Stimulated activated CD4-positive, alpha-beta T cell treated with anti-CD3 and anti-CD28 coated beads, TNF-alpha, amount 100 ng/mL, for 48 hours (primary cell): ENCODE measurements at regions not wholly inside any gene's neighbourhood (a gene's known extent, or its start where the extent isn't known, plus 50 kb on each side); places are given as distances from the start of the nearest gene placed in this dataset.

ENCODE experiments used
- DNase-seq, 3 donors: peaks; one replicate each; pipeline ENCODE4 v3.0.0-alpha.2; 2020; ENCODE audit warnings: low read depth in 3 of 3

DNA sequence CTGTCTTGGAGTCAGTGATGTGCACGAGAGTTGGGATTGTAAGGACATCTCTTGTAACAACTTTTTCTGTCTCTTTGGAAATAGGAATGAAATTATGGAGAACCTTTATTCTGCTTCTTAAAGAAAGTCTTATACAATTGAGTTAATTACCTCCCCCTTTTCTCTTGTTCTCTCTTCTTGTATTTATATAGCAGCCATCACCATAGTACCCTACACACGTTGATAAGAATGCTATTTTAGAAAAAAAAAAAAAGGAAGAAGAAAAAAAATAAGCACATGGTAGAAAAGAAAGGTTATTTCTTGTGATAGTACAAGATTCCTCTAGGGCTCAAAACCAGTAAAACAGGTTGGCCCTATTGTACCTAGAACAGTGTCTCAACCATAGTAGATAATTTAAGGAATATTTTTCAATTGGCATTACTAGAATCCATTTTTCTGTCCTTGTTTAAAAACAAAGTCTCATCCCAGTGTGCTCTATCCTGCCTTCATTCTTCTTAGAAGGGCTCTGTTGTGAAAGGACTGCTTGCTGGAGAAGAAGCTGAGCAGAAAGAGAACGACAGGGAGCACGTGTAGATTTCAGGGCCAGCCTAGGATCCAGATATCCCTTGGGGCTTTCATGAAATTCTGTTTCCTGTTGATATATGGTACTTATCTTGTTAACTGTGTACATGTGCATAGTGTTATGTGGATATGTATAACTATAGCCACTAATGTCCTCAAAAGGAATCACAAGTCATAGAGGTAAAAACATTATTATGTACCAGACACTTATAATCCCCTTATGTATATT, 392.3 kb upstream of the MEF2C start:
- DNase-seq = no peak

DNA sequence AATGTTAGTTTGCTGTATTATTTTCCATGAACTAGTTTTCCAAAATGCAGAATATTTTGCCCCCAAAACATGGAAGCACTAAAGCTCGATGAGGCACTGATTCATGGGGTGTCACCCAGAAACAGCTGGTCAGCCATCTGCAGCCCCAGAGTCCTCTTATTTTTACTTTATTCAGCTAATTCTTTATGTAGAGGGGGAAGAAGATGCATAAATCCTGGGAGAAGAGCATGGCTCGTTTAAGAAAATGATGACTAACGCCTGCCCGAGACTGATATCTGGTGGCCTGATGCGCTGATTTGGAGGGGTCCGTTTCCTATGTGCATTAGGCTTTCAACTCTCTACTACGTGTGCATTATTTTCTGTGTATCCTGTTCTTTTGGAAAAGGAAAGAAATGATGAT, 390.3 kb upstream of the MEF2C start:
- no peak for DNase-seq

DNA sequence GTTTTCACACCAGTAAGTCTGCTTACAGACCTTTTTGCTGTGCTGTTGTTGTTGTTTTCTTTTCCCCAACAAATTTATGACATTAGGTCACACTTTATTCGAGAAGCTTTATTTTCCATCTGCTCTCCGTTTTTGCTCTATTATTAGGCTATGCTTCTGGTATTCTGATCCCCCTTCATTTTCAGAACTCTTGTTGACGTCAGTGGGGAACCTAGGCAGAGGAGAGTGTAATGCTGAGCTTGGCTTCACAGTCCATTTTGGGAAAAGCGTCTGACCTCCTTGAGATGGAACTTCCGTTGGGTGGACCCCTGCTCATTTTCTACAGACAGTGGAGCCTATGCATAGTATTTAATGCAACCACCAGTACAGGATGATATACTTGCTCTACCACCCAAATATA, 387.9 kb upstream of the MEF2C start:
- DNase-seq = no peak

DNA sequence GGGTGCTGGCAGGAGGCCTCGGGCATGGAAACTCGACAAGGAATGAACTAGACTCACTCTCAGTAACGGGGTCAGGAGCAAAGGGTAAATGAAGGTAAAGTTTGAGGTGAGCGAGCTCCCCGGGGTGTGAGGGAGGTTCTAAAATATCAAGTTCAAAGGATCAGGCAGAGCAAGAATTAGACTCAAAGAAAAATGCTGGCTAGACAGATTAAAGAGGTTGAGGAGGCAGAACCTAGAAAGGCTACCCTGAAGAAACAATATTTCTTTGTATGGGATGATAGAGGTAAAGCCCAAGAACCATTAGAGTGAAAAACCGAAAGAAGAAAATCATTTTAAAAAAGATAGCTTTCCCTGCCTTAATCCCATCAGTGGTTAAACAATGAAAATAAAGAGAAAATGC, 386.7 kb upstream of the MEF2C start:
- DNase-seq = no peak

DNA sequence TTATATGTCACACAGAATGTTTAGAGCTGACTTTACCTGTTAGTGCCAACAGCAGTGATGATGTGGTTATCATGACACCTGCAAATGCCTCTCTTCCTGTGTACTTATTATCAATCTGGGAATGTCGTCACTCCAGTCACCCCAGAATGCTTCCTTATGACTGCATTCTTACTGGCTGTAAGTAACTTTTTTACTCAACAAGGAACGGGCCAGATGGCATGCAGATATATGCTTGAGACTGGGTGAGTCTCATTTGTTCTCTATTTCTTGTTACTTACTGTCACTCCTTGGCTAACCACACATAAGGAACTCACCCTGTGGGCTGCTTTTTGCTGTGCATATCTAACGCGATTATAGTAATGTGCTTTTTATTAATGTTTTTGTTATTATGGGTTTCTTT, 385.5 kb upstream of the MEF2C start:
- DNase-seq = no peak

DNA sequence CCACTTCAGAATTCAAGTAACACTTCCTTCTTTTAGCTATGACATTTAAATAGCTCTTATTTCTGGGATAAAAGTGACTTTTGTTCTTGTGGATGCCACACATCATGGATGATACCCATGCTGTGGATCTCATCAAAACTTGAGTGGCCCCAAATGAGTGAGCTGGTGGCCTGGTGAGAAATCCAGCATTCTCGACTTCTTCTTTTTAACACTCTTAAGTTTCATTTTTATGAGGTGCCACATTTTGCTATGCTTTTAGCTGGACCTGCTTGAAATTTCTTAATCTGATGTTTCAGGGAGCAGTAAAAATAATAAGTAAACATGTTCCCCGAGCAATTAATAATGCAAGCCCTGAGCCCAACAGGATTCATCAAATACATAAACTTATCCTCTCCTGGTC, 384.8 kb upstream of the MEF2C start:
- no peak for DNase-seq

DNA sequence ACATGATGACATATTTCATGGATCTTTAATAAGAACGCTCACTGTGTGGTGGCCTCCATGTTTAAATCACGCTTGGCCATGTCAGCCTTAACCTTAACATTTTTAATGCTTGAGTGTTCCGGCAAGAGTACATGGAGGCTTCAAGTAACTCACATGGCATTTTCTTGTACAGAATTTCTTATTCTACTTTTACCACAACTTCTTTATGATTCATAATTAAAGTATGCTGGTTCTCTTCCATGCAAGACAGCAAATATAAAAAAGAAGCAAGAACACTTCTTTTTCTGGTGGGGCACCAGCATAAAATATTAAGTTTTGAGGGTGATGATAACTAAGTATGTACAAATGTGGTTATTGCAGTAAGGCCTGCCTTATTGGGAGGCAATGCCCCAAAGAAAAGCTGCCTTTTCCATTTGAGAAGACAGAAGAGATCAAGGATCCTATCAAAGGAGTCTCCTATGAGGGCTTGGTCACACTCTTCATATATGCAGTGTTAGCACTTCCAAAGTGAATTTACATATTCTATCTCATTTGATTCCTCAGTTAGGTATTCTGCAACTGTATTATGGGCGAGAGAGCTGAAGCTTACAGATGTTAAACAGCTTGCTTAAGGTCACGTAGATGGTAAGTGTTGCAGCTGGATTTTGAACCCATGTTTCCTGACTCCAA, 382.7 kb upstream of the MEF2C start:
- no peak for DNase-seq

DNA sequence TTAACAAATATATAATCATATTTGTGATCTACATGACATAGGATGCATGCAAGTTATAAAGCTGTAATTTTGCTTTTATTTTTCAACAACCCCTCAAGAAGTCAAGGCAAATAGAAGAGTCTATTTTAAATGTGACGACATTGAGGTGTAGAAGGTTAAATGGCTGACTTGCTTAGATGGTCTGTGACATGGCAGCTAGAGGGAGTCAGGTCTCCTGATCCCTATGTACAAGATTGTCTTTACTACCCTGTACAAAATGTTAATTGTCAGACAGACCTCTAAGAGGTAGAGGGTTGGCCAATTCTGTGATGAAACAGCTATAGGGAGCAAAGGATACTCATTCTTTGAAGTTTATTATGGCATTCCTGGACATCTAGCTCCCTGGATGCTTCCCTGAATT, 380.9 kb upstream of the MEF2C start:
- DNase-seq = no peak

DNA sequence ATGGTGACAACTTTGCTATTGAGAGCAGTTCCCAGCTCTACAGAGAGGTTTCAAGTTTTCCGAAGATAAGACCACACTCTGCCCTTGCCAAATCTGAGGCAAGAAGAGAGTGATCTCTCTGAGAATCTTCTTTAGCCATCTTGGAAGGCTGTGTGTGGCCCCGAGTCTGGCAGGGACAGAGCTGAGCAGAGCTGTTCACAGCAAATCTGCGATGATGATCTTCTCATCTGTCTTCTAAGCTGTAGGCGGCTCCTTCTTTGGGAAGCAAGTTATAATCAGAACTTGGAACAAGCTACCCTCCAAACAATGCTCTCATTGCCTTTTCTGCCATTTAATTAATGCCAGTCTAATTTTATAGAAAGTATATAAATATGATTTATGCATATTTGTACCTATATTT, 379.0 kb upstream of the MEF2C start:
- no peak for DNase-seq

DNA sequence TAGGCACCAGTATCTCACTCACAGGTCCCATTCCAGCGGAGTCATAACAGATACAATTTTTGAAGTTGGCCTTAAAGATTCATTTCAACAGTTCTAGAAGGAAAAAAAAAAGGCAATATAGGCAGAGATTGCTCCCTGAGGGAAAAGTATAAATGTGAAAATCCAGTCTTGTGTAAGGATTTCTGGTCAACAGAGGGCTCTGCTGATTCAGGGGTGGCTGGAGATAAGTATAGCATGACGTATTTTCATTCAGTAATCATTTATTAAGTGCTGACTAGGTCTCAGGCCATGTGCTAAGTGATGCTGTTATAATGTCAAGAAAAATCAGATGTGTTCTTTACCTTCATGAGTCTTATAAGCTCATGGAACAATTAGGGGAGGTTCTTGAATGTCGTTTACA, 377.3 kb upstream of the MEF2C start:
- DNase-seq = no peak

DNA sequence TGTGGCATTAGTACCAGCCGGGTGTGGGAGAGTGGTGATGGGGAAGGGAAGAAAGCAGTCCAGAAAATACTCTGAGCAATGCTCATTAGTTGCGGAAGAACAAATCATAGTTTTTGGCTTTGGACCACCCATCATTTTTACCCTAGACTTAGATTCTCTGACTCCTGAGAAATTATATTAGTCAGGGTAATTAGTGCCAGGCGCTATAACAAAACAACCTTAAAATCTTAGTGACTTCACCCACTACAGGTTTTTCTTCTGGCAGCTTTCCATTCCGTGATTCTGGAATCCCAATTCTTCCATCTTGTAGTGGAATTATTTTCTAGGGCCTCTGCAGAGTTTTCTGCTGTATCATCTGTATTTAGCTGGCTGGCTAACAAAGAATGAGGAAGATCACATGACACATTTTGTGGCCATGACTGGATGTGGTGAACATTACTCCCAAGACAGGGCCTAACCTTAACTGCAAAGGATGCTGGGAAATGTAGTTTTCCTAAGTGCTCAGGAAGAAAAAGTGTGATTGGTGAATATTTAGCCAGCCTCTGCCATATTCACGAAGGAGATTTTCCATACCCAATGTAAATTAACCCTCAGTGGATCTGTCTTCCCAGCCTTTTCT, 373.0 kb upstream of the MEF2C start:
- DNase-seq = no peak

DNA sequence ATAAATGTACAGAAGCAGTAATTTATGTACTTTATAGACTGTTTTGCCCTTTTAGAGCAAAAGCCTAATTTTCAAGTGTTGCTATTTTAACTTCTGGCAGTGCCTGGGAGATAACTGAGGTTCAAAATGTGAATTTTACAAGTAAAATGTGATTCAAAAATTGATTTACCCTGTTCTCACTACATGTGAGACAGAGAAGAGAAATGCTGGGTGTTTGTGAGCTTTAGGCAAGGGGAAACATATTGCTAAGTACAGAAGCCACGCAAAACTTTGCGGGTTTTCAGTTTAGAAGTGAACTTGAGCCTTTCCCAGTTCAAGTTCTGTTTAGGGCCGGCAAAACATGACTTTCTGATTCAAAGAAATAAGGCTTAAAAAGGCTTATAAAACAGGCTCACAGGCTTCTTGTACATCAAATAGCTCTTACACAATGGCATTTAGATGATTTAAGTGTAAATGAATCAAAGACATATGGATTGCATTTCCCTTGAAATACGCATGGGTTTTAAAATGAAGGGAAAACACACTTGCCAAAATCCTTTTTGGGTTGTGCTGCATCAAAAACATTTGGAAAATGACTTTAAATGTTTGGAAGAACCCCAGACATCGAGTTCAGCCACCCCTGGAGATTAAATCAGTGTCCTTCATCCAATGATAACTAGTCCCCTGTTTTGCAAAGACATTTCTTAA, 370.8 kb upstream of the MEF2C start:
- DNase-seq = no peak

DNA sequence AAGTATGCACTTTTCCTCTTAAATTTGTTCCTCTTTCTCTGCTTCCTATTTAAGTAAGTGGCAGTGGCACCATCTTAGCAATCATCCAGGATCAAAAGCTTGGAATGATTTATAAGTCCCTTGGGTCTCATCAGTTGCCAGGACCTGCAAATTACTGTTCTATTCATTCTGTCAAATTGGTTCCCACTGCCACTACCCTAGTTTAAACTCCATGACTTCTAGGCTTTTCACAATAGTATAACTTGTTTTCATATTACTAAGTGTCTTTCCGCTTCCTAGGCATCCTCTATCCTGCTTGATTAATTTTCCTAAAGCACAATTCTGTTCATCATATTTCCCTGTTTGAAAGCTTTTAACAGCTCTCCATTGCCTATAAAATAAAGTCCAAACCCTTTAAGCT, 363.9 kb upstream of the MEF2C start:
- DNase-seq = no peak

DNA sequence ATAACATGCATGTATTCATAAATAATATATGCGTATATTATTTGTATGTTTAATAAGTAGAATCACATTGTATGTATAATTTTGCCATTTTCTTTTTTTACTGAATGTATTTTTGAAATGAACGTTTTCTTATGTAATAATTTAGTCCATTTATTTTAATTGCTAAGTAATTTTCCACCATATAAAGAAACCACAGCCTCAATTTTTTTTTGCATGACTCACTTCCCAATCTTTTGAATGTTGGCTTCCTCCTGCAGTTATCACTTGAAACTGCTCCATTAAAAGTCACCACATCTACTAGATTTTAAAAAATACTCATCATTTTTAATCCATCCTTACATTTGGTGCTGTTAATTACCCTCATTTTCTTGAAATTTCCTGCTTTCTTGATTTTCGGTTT, 363.3 kb upstream of the MEF2C start:
- DNase-seq = no peak

DNA sequence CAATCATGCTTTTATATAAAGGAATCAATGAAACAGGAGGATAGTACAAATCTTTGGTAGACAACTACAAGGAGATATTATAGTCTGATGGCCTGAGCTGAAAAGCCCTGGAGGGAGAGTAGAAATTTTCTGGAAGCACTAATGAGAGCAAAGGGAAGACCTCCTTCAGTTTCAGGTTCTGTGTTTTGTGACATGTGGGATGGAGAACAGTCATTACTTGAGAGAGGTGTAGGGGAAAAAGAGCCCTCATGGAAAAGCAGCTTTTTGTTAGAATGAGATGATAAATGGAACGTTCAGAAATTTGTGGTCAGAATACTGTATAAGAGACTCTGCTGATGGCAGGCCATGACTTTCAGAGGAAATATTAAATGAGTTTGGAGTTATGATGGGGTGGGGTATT, 360.6 kb upstream of the MEF2C start:
- DNase-seq = no peak

DNA sequence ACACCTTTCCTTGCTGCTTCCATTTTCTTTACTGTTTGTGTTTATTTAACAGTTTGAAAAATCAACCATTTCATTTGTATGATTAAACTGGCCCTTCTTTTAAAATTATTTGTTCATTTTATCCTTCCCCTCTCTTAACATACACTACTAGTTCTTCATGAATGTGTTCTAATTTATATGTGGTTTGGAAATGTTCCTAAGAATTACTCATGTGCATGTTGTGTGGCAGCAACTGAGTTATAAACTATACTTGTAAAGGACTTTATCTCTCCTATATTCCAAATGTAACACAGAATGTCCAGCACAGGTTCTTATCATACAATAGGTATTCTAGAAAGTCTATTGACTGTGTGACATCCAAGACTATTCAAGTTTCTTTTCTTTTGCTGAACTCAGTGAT, 358.2 kb upstream of the MEF2C start:
- no peak for DNase-seq

DNA sequence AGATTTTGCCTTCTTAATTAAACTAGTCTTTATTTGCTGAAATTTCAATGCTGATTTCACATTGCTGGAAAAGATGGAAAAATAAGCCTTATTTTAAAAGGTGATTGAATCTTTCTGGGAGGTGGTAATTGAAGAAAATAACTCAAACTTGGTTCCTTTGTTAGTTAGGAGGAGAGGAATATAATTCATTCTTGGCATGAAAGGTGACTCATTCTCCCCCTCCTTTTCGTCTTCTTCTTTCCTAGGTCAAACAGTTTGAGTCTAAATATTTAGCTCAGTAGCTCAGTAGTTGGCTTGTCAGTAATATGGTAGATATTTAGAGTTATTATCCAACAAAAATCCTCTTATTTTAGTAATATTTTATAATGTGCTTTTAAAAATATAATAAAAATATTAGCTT, 353.9 kb upstream of the MEF2C start:
- no peak for DNase-seq

DNA sequence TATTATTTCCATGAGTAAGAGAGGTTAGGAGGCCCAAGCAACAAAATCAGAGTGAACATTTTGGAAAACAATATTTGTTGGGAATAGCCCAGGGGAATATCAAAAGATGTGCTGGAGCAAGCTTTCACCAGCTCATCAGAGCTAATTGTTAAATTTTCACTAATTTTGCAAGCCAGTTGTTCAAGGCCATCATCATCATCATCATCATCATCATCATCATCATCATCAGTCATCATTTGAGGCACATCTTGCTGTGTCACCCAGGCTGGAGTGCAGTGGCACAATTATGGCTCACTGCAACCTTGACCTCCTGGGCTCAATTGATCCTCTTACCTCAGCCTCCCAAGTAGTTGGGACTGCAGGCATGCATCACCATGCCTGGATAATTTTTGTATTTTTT, 350.5 kb upstream of the MEF2C start:
- no peak for DNase-seq

DNA sequence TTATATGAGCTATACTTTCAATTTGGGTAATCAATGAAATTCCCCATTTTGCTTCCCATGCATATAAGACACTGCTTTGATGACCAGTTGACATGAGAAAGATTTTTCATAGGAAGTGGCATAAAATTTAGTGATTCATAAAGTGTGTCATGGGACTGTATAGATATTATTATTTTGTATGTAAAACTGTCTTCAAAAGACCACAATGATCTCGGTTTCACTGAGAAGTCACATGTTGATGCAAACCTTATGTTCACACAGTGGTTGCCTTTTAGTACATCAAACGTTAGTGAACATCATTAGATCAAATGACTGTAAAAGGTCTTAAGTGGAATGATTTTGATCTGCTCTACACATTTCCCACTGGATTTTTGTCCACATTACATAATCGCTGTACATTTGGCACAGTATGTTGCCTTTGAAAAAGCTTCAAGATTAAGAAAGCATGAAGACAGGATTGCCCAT, 349.2 kb upstream of the MEF2C start:
- no peak for DNase-seq

DNA sequence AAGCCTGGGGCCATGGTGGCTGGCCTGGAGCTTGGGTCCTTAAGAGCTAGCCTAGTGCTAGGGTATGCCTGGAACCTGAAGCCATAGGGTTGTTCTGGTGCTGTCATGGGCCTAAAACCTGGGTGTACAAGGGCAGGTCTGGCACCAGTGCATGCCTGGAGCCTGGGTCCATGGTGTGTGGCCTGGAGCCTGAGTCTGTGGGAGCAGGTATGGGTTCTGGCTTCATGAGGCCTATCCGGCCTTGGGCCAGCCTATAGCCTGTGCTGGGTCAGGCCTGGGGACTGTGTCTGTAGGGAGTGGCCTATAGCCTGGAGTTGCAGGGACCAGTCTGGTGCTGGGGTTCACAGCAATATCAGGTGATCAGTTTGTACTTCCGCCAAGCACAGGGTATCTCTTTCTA, 347.2 kb upstream of the MEF2C start:
- no peak for DNase-seq

DNA sequence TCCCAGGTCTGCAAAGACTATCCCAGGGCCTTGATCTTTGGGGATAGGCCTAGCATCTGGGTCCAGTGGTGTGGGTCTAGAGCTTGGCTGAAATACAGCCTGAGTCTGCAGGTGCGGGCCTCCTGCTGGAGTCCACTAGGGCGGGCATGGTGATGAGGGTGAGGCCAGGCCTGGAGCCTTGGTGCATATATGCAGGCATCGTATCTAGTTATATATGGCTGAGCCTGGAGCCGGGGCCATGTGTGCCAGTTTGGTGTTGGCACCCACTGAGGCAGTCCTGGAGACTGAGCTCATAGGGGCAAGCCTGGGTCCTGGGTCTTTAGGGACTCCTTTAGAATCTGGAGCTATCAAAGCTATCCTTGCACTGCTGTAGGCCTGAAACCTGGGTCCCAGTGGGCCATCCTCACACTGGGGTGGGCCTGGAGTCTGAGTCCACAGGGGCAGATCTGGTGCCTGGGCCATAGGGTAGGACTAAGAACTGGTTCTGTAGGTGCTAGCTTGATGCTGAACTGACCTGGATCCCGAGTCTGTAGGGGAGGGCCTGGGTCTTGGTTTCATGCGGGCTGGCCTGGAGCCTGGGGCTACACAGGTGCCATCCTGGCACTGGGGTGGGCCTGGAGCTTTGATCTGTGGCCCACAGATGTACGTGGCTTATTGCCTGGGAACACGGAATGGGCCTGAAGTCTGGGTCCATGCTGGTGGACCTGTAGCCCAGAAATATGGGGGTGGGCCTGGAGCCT, 346.5 kb upstream of the MEF2C start:
- DNase-seq = no peak

DNA sequence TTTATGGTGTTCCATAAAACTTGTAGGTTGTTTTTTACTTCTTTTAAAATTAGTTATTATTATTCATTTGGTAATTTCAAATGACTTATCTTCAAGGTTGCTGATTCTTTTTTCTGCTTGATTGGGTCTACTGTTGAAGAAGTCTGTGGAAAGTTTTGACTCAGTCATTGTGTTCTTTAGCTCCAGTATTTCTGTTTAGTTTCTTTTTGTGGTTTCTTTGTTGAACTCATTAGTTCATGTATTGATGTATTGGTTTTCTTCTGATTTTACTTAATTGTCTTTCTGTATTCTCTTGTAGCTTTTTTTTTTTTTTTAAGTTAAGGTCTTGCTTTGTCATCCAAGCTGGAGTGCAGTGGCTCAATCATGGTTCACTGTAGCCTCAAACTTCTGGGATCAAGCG, 345.4 kb upstream of the MEF2C start:
- no peak for DNase-seq
